Caco-2 (cell line): ENCODE measurements at regions not wholly inside any gene's neighbourhood (a gene's known extent, or its start where the extent isn't known, plus 50 kb on each side); places are given as distances from the start of the nearest gene placed in this dataset.

Experiments
- BruUV-seq: library from RNA; stranded (reverse); fragments of 400-500 nt; replicated peaks from 2 replicates; lab custom pipeline; 2021; lab: Mats Ljungman, UMichigan
- CTCF ChIA-PET: fragments of 300-600 bp; sonication (Branson Sonifier 250); formaldehyde crosslinking; loops from one replicate; lab custom pipeline; 2022; ENCODE audit warnings: antibody characterized with exemption; lab: Charles Lee
- POLR2A ChIA-PET: fragments of 300-600 bp; sonication (Branson Sonifier 250); formaldehyde crosslinking; loops from one replicate; lab custom pipeline; 2022; ENCODE audit warnings: antibody characterized with exemption; lab: Charles Lee
- DNase-seq, 2 experiments: peaks; one replicate each; pipeline versions ENCODE4 v3.0.0 to v3.0.0-alpha.2; 2020 to 2022
- H3K27me3 ChIP-seq: replicated peaks from 2 replicates; pipeline ENCODE4 v1.6.0; 2011; ENCODE audit warnings: low read length; ENCODE audit not compliant: control insufficient read depth, insufficient read depth
- H3K36me3 ChIP-seq: 2 replicates; pipeline ENCODE4 v1.5.1; 2011; ENCODE audit warnings: low read length; ENCODE audit not compliant: control insufficient read depth, insufficient read depth
- H3K4me1 ChIP-seq: fragments of 250-450 bp; sonication (Bioruptor Pico); 2 replicates; pipeline ENCODE4 v1.5.1; 2020; ENCODE audit warnings: mild to moderate bottlenecking
- H3K4me3 ChIP-seq: 2 replicates; pipeline ENCODE4 v1.5.1; 2011; ENCODE audit warnings: low read depth, mild to moderate bottlenecking, control low read depth, low read length
- H3K9me3 ChIP-seq: fragments of 250-450 bp; sonication (Bioruptor Pico); 2 replicates; pipeline ENCODE4 v1.5.1; 2020; ENCODE audit warnings: mild to moderate bottlenecking, moderate library complexity
- H3K27ac Mint-ChIP-seq: one replicate; pipeline ENCODE4 v1.8.0; 2022; ENCODE audit warnings: mixed read lengths; ENCODE audit not compliant: unreplicated experiment
- H3K27me3 Mint-ChIP-seq: one replicate; pipeline ENCODE4 v1.8.0; 2022; ENCODE audit warnings: mixed read lengths; ENCODE audit not compliant: insufficient read depth, unreplicated experiment
- H3K36me3 Mint-ChIP-seq: one replicate; pipeline ENCODE4 v1.8.0; 2022; ENCODE audit warnings: mild to moderate bottlenecking, mixed read lengths; ENCODE audit not compliant: insufficient read depth, unreplicated experiment
- H3K4me1 Mint-ChIP-seq: one replicate; pipeline ENCODE4 v1.8.0; 2022; ENCODE audit warnings: low read depth, mixed read lengths; ENCODE audit not compliant: unreplicated experiment
- H3K4me3 Mint-ChIP-seq: one replicate; pipeline ENCODE4 v1.8.0; 2022; ENCODE audit warnings: mild to moderate bottlenecking, moderate library complexity, mixed read lengths; ENCODE audit not compliant: unreplicated experiment
- H3K9me3 Mint-ChIP-seq: one replicate; pipeline ENCODE4 v1.8.0; 2022; ENCODE audit warnings: mixed read lengths; ENCODE audit not compliant: unreplicated experiment
- intact Hi-C: fragments of 100-400 bp; cut with micrococcal nuclease; formaldehyde crosslinking; loops from one replicate; pipeline ENCODE4 v1.10.0; 2022; ENCODE audit not compliant: unreplicated experiment
- TF ChIP-seq, protein P1 (sequence below), 2 experiments: fragments of 200-600 bp in 1 of 2; IDR thresholded peaks; 1 replicate in 1 of 2; 2 replicates in 1 of 2; pipeline versions ENCODE4 v1.5.1 to v1.8.0; 2011 to 2022; ENCODE audit warnings: antibody characterized with exemption in 1 of 2, control low read depth in 1 of 2, inconsistent platforms in 1 of 2, low read depth in 1 of 2, low read length in 1 of 2, mild to moderate bottlenecking in 1 of 2, moderate library complexity in 1 of 2; ENCODE audit not compliant: insufficient read depth in 1 of 2, severe bottlenecking in 1 of 2, unreplicated experiment in 1 of 2

DNA sequence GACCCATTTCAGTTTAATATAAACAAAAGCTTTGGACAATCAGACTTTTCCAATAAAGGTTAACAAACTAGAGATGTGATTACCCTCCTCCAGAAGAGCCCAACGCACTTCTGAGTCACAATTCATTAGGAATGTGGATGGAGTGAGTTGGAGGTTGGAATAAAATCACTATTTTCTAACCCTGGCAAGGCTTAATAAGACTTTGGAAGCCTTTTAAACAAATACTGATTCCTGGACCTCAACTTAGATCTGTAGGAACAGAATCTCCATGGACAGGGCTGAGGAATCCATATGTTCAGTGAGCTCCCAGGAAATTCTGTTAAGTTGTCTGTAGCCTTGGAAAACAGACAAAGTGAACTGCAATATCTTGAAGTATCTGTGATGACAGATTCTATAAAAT, 233.5 kb upstream of the ELL2 start:
- Mint-ChIP-seq H3K27me3 (no peaks in the 10 kb centered on the region), H3K4me3 (no peak overlapping the region), H3K36me3 (peaks cover 6% of the 10 kb centered on the region), H3K27ac (no peak overlapping the region), H3K9me3 (no peaks in the 10 kb centered on the region), H3K4me1 (peaks cover 40% of the 10 kb centered on the region)
- no peak for DNase-seq
- intact Hi-C loops, result no loop called here
- Histone ChIP-seq H3K9me3 (no peaks in the 10 kb centered on the region), H3K4me3 (no peak overlapping the region), H3K36me3 (no peaks in the 10 kb centered on the region), H3K4me1 (peaks cover 37% of the 10 kb centered on the region), H3K27me3 (no peaks in the 10 kb centered on the region)
- ChIA-PET CTCF (no interaction called here), POLR2A (no interaction called here)
- BruUV-seq, result no TSS peak
- TF ChIP-seq, protein P1, sequence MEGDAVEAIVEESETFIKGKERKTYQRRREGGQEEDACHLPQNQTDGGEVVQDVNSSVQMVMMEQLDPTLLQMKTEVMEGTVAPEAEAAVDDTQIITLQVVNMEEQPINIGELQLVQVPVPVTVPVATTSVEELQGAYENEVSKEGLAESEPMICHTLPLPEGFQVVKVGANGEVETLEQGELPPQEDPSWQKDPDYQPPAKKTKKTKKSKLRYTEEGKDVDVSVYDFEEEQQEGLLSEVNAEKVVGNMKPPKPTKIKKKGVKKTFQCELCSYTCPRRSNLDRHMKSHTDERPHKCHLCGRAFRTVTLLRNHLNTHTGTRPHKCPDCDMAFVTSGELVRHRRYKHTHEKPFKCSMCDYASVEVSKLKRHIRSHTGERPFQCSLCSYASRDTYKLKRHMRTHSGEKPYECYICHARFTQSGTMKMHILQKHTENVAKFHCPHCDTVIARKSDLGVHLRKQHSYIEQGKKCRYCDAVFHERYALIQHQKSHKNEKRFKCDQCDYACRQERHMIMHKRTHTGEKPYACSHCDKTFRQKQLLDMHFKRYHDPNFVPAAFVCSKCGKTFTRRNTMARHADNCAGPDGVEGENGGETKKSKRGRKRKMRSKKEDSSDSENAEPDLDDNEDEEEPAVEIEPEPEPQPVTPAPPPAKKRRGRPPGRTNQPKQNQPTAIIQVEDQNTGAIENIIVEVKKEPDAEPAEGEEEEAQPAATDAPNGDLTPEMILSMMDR (IDR thresholded peaks at IDR 0.05; ENCODE audit: insufficient read depth in 1 of 2, low read depth in 1 of 2, low read length in 1 of 2, severe bottlenecking in 1 of 2, unreplicated experiment in 1 of 2), result no peak

DNA sequence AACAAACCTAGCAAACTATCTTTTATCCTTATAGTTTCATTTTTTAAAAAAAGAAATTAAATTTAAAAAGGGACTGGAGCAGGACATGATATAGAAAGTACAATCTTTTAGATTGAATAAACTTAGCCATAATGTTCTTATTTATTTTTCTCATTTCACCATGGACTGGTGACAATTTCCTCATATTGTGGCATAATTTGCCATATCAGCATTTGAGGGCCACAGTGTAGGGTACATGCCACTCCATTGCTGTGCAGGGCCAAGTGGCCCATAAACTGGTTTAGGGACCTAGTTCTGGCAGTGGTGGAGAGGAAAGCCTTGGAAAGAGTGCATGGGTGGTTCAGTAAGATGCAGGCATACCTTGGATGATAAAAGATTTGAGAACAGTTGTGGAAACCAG, 232.9 kb upstream of the ELL2 start:
- H3K27me3 ChIP-seq, result no peaks in the 10 kb centered on the region
- intact Hi-C loops, result no loop called here
- Mint-ChIP-seq H3K4me3 (no peak overlapping the region), H3K27ac (no peak overlapping the region), H3K36me3 (peaks cover 2% of the 10 kb centered on the region), H3K27me3 (no peaks in the 10 kb centered on the region), H3K4me1 (peaks cover 40% of the 10 kb centered on the region), H3K9me3 (no peaks in the 10 kb centered on the region)
- no peak overlapping the region for H3K4me3 ChIP-seq
- BruUV-seq, result no TSS peak
- no peak for DNase-seq
- POLR2A ChIA-PET, result no interaction called here
- no peaks in the 10 kb centered on the region for H3K9me3 ChIP-seq
- TF ChIP-seq, protein P1 (IDR thresholded peaks at IDR 0.05; ENCODE audit: insufficient read depth in 1 of 2, low read depth in 1 of 2, low read length in 1 of 2, severe bottlenecking in 1 of 2, unreplicated experiment in 1 of 2), result no peak
- H3K4me1 ChIP-seq, result peaks cover 32% of the 10 kb centered on the region
- H3K36me3 ChIP-seq, result no peaks in the 10 kb centered on the region
- CTCF ChIA-PET, result no interaction called here

DNA sequence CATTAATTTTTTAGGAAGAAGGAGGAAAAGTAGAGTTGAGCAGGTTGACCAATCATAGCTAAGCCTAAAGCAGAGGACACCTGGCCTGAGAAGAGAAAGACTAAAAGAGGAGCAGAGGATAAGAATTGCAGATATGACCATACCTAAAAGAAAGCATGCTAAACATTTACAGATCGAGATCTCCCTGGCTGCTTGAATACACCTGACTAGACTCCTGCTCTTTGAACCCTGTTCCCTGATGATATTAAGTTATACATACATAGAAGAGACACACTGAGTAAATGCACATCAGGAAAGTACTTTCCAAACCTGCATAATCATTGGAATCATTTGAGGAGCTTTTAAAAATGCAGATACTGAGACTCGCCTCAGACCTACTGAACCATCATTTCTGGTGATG, 232.3 kb upstream of the ELL2 start:
- Histone ChIP-seq H3K36me3 (no peaks in the 10 kb centered on the region), H3K9me3 (no peaks in the 10 kb centered on the region), H3K27me3 (no peaks in the 10 kb centered on the region), H3K4me1 (peaks cover 26% of the 10 kb centered on the region), H3K4me3 (no peak overlapping the region)
- H3K27ac Mint-ChIP-seq, result peak overlapping the region; percentile 80
- intact Hi-C loops, result no loop called here
- H3K9me3 Mint-ChIP-seq, result no peaks in the 10 kb centered on the region
- H3K4me3 Mint-ChIP-seq, result no peak overlapping the region
- TF ChIP-seq, protein P1 (IDR thresholded peaks at IDR 0.05; ENCODE audit: insufficient read depth in 1 of 2, low read depth in 1 of 2, low read length in 1 of 2, severe bottlenecking in 1 of 2, unreplicated experiment in 1 of 2), result no peak
- H3K36me3 Mint-ChIP-seq, result peaks cover 4% of the 10 kb centered on the region
- peaks cover 44% of the 10 kb centered on the region for H3K4me1 Mint-ChIP-seq
- DNase-seq, result no peak
- no TSS peak for BruUV-seq
- ChIA-PET POLR2A (no interaction called here), CTCF (no interaction called here)
- H3K27me3 Mint-ChIP-seq, result no peaks in the 10 kb centered on the region
